Brain microvascular endothelial cell (primary cell): ENCODE measurements at regions not wholly inside any gene's neighbourhood (a gene's known extent, or its start where the extent isn't known, plus 50 kb on each side); places are given as distances from the start of the nearest gene placed in this dataset.

Experiments
- DNase-seq: peaks from one replicate; pipeline ENCODE4 v3.0.0-alpha.2; 2020
- H3K27ac ChIP-seq: fragments of 250-450 bp; sonication (Bioruptor Pico); 2 replicates; pipeline ENCODE4 v1.5.1; 2020; ENCODE audit warnings: mild to moderate bottlenecking, moderate library complexity
- H3K27me3 ChIP-seq: fragments of 250-450 bp; sonication (Bioruptor Pico); replicated peaks from 2 replicates; pipeline ENCODE4 v1.5.1; 2020; ENCODE audit warnings: mild to moderate bottlenecking
- H3K36me3 ChIP-seq: fragments of 250-450 bp; sonication (Bioruptor Pico); replicated peaks from 2 replicates; pipeline ENCODE4 v1.5.1; 2020; ENCODE audit warnings: mild to moderate bottlenecking
- H3K4me3 ChIP-seq: 2 replicates; pipeline ENCODE4 v1.5.1; 2011; ENCODE audit warnings: low read depth, mild to moderate bottlenecking, control low read depth, low read length, moderate library complexity
- CTCF ChIP-seq: IDR thresholded peaks from 2 replicates; pipeline ENCODE4 v1.5.1; 2011; ENCODE audit warnings: low read depth, mild to moderate bottlenecking, moderate library complexity, low read length, control low read depth, inconsistent platforms; ENCODE audit errors: missing control alignments
- in situ Hi-C: cut with HindIII; loops from 2 replicates; pipeline ENCODE4 v1.10.0; 2017; ENCODE audit warnings: low sequenced_read_pairs, low pct_ligation_motif_present

GRCh38 chr15:77822631-77823230 lies 190.0 kb upstream of the LINGO1 start:
- in situ Hi-C loops: no loop called here

GRCh38 chr15:77821959-77822256 lies 189.2 kb upstream of the LINGO1 start:
- Histone ChIP-seq H3K27me3 (peaks cover 47% of the 10 kb centered on the region), H3K27ac (no peak overlapping the region), H3K36me3 (no peaks in the 10 kb centered on the region), H3K4me3 (no peak overlapping the region)
- DNase-seq: no peak
- in situ Hi-C loops: no loop called here
- TF ChIP-seq CTCF: no peak

More at GRCh38 chr15:77822631-77823230, 190.0 kb upstream of the LINGO1 start:
- TF ChIP-seq CTCF: no peak
- Histone ChIP-seq H3K36me3 (no peaks in the 10 kb centered on the region), H3K4me3 (no peak overlapping the region), H3K27me3 (peaks cover 43% of the 10 kb centered on the region), H3K27ac (no peak overlapping the region)
- DNase-seq: no peak

GRCh38 chr15:77821188-77821958 lies 188.7 kb upstream of the LINGO1 start:
- no peaks in the 10 kb centered on the region for H3K36me3 ChIP-seq
- H3K27me3 ChIP-seq: peaks cover 47% of the 10 kb centered on the region
- TF ChIP-seq CTCF: peak; percentile 94
- in situ Hi-C loops: no loop called here
- no peak overlapping the region for H3K27ac ChIP-seq
- H3K4me3 ChIP-seq: no peak overlapping the region
- peak; percentile 54 for DNase-seq

- Histone ChIP-seq H3K27me3 (peaks cover 47% of the 10 kb centered on the region), H3K36me3 (no peaks in the 10 kb centered on the region), H3K27ac (no peak overlapping the region), H3K4me3 (no peak overlapping the region)
- in situ Hi-C loops: no loop called here
- no peak for DNase-seq
- no peak for TF ChIP-seq CTCF
Measured at GRCh38 chr15:77819851-77820728, 187.4 kb upstream of the LINGO1 start.

GRCh38 chr15:77819048-77819850 lies 186.5 kb upstream of the LINGO1 start:
- no peak overlapping the region for H3K27ac ChIP-seq
- H3K36me3 ChIP-seq: no peaks in the 10 kb centered on the region
- TF ChIP-seq CTCF: no peak
- peaks cover 47% of the 10 kb centered on the region for H3K27me3 ChIP-seq
- H3K4me3 ChIP-seq: no peak overlapping the region
- in situ Hi-C loops: no loop called here
- no peak for DNase-seq
